ENCODE measurements at regions not wholly inside any gene's neighbourhood (a gene's known extent, or its start where the extent isn't known, plus 50 kb on each side); places are given as distances from the start of the nearest gene placed in this dataset.
"Not testable (repeated sequence)": the region's sequence is repeated elsewhere in the genome, so short reads cannot be mapped to it uniquely, and the experiment has no call there.

GRCh38 chr20:16863303-16863702 lies 115.1 kb downstream of the OTOR start:
- no peak for DNase-seq (ENCODE audit: low read depth in 3 of 3, low spot score in 2 of 3)

GRCh38 chr20:16864069-16864468 lies 115.9 kb downstream of the OTOR start:
- no peak for DNase-seq (ENCODE audit: low read depth in 3 of 3, low spot score in 2 of 3)

GRCh38 chr20:16864963-16865362 lies 116.8 kb downstream of the OTOR start:
- no peak for DNase-seq (ENCODE audit: low read depth in 3 of 3, low spot score in 2 of 3)

- no peak for DNase-seq (ENCODE audit: low read depth in 3 of 3, low spot score in 2 of 3)
Measured at GRCh38 chr20:16865406-16865805, 117.2 kb downstream of the OTOR start.

- not testable (repeated sequence) for DNase-seq (ENCODE audit: low read depth in 3 of 3, low spot score in 2 of 3)
Measured at GRCh38 chr20:16873124-16873523, 125.0 kb downstream of the OTOR start.

- no peak for DNase-seq (ENCODE audit: low read depth in 3 of 3, low spot score in 2 of 3)
Measured at GRCh38 chr20:16877053-16877554, 128.9 kb downstream of the OTOR start.

- DNase-seq (ENCODE audit: low read depth in 3 of 3, low spot score in 2 of 3) = no peak
Measured at GRCh38 chr20:16885746-16886145, 137.6 kb downstream of the OTOR start.

- DNase-seq (ENCODE audit: low read depth in 3 of 3, low spot score in 2 of 3) = no peak
Measured at GRCh38 chr20:16898433-16898832, 150.3 kb downstream of the OTOR start.

- DNase-seq (ENCODE audit: low read depth in 3 of 3, low spot score in 2 of 3) = no peak
Measured at GRCh38 chr20:16902662-16903061, 154.5 kb downstream of the OTOR start.

GRCh38 chr20:16904751-16905150 lies 156.6 kb downstream of the OTOR start:
- DNase-seq (ENCODE audit: low read depth in 3 of 3, low spot score in 2 of 3) = no peak

- DNase-seq (ENCODE audit: low read depth in 3 of 3, low spot score in 2 of 3) = no peak
Measured at GRCh38 chr20:16914277-16914676, 166.1 kb downstream of the OTOR start.

GRCh38 chr20:16916165-16916564 lies 168.0 kb downstream of the OTOR start:
- DNase-seq (ENCODE audit: low read depth in 3 of 3, low spot score in 2 of 3) = no peak

- DNase-seq (ENCODE audit: low read depth in 3 of 3, low spot score in 2 of 3) = no peak
Measured at GRCh38 chr20:16917636-16918035, 169.5 kb downstream of the OTOR start.

- no peak for DNase-seq (ENCODE audit: low read depth in 3 of 3, low spot score in 2 of 3)
Measured at GRCh38 chr20:16918366-16918765, 170.2 kb downstream of the OTOR start.

GRCh38 chr20:16919841-16920240 lies 171.7 kb downstream of the OTOR start:
- no peak for DNase-seq (ENCODE audit: low read depth in 3 of 3, low spot score in 2 of 3)

- DNase-seq (ENCODE audit: low read depth in 3 of 3, low spot score in 2 of 3) = no peak
Measured at GRCh38 chr20:16922834-16923233, 174.7 kb downstream of the OTOR start.

- DNase-seq (ENCODE audit: low read depth in 3 of 3, low spot score in 2 of 3) = no peak
Measured at GRCh38 chr20:16926626-16927430, 178.7 kb downstream of the OTOR start.

- no peak for DNase-seq (ENCODE audit: low read depth in 3 of 3, low spot score in 2 of 3)
Measured at GRCh38 chr20:16929756-16930155, 181.6 kb downstream of the OTOR start.

GRCh38 chr20:16930656-16931055 lies 182.5 kb downstream of the OTOR start:
- DNase-seq (ENCODE audit: low read depth in 3 of 3, low spot score in 2 of 3) = no peak

- no peak for DNase-seq (ENCODE audit: low read depth in 3 of 3, low spot score in 2 of 3)
Measured at GRCh38 chr20:16939051-16939450, 190.9 kb downstream of the OTOR start.

- DNase-seq (ENCODE audit: low read depth in 3 of 3, low spot score in 2 of 3) = no peak
Measured at GRCh38 chr20:16940701-16941100, 192.5 kb downstream of the OTOR start.

GRCh38 chr20:16942051-16942450 lies 193.9 kb downstream of the OTOR start:
- DNase-seq (ENCODE audit: low read depth in 3 of 3, low spot score in 2 of 3) = no peak

- DNase-seq (ENCODE audit: low read depth in 3 of 3, low spot score in 2 of 3) = no peak
Measured at GRCh38 chr20:16942756-16943155, 194.6 kb downstream of the OTOR start.
